ENCODE measurements at regions not wholly inside any gene's neighbourhood (a gene's known extent, or its start where the extent isn't known, plus 50 kb on each side); places are given as distances from the start of the nearest gene placed in this dataset.

GRCh38 chr5:164735334-164735733, 1229.9 kb downstream of the MAT2B start:
- no peak for DNase-seq (ENCODE audit: low read depth, low spot score)
- Histone ChIP-seq H3K36me3 (ENCODE audit: insufficient read depth, low read length) (no peaks in the 10 kb centered on the region), H3K9ac (ENCODE audit: insufficient read length) (no peak overlapping the region), H3K4me3 (no peak overlapping the region), H3K27ac (no peak overlapping the region), H3K9me3 (ENCODE audit: low read depth, low read length) (no peaks in the 10 kb centered on the region)
- TF ChIP-seq POLR2AphosphoS5 (IDR thresholded peaks at IDR 0.05; ENCODE audit: borderline replicate concordance, low read depth, low read length) (no peak), EZH2 (IDR thresholded peaks at IDR 0.05) (no peak), FOXP2 (optimal IDR thresholded peaks at IDR 0.05; ENCODE audit: control extremely low read depth, extremely low read length, insufficient read depth) (no peak)

GRCh38 chr5:164741376-164741775, 1236.0 kb downstream of the MAT2B start:
- Histone ChIP-seq H3K4me3 (no peak overlapping the region), H3K9me3 (ENCODE audit: low read depth, low read length) (no peaks in the 10 kb centered on the region)
- TF ChIP-seq POLR2AphosphoS5 (IDR thresholded peaks at IDR 0.05; ENCODE audit: borderline replicate concordance, low read depth, low read length) (no peak), EZH2 (IDR thresholded peaks at IDR 0.05) (no peak), FOXP2 (optimal IDR thresholded peaks at IDR 0.05; ENCODE audit: control extremely low read depth, extremely low read length, insufficient read depth) (no peak)

GRCh38 chr5:164742025-164742424, 1236.6 kb downstream of the MAT2B start:
- Histone ChIP-seq H3K4me3 (no peak overlapping the region), H3K9me3 (ENCODE audit: low read depth, low read length) (no peaks in the 10 kb centered on the region), H3K27ac (no peak overlapping the region), H3K9ac (ENCODE audit: insufficient read length) (no peak overlapping the region), H3K36me3 (ENCODE audit: insufficient read depth, low read length) (no peaks in the 10 kb centered on the region)
- TF ChIP-seq POLR2AphosphoS5 (IDR thresholded peaks at IDR 0.05; ENCODE audit: borderline replicate concordance, low read depth, low read length) = no peak
- no peak for TF ChIP-seq EZH2 (IDR thresholded peaks at IDR 0.05)
- no peak for TF ChIP-seq FOXP2 (optimal IDR thresholded peaks at IDR 0.05; ENCODE audit: control extremely low read depth, extremely low read length, insufficient read depth)
- no peak for DNase-seq (ENCODE audit: low read depth, low spot score)

More at GRCh38 chr5:164741376-164741775, 1236.0 kb downstream of the MAT2B start:
- no peak for DNase-seq (ENCODE audit: low read depth, low spot score)
- Histone ChIP-seq H3K9ac (ENCODE audit: insufficient read length) (no peak overlapping the region), H3K36me3 (ENCODE audit: insufficient read depth, low read length) (no peaks in the 10 kb centered on the region), H3K27ac (no peak overlapping the region)

- no peak for DNase-seq (ENCODE audit: low read depth, low spot score)
- no peak overlapping the region for H3K27ac ChIP-seq
- H3K4me3 ChIP-seq = no peak overlapping the region
- H3K9me3 ChIP-seq (ENCODE audit: low read depth, low read length) = no peaks in the 10 kb centered on the region
- no peaks in the 10 kb centered on the region for H3K36me3 ChIP-seq (ENCODE audit: insufficient read depth, low read length)
- TF ChIP-seq POLR2AphosphoS5 (IDR thresholded peaks at IDR 0.05; ENCODE audit: borderline replicate concordance, low read depth, low read length) (no peak), FOXP2 (optimal IDR thresholded peaks at IDR 0.05; ENCODE audit: control extremely low read depth, extremely low read length, insufficient read depth) (no peak), EZH2 (IDR thresholded peaks at IDR 0.05) (no peak)
- no peak overlapping the region for H3K9ac ChIP-seq (ENCODE audit: insufficient read length)
These were observed 1241.3 kb downstream of the MAT2B start for GRCh38 chr5:164746723-164747122.

- no peak overlapping the region for H3K9ac ChIP-seq (ENCODE audit: insufficient read length)
- H3K4me3 ChIP-seq = no peak overlapping the region
- TF ChIP-seq FOXP2 (optimal IDR thresholded peaks at IDR 0.05; ENCODE audit: control extremely low read depth, extremely low read length, insufficient read depth) (no peak), POLR2AphosphoS5 (IDR thresholded peaks at IDR 0.05; ENCODE audit: borderline replicate concordance, low read depth, low read length) (no peak)
- H3K27ac ChIP-seq = no peak overlapping the region
- no peaks in the 10 kb centered on the region for H3K36me3 ChIP-seq (ENCODE audit: insufficient read depth, low read length)
- H3K9me3 ChIP-seq (ENCODE audit: low read depth, low read length) = no peaks in the 10 kb centered on the region
- no peak for DNase-seq (ENCODE audit: low read depth, low spot score)
These were observed 1242.0 kb downstream of the MAT2B start for GRCh38 chr5:164747371-164747770.

GRCh38 chr5:164748861-164749260, 1243.4 kb downstream of the MAT2B start:
- H3K27ac ChIP-seq = no peak overlapping the region

GRCh38 chr5:164753434-164753833, 1248.0 kb downstream of the MAT2B start:
- Histone ChIP-seq H3K36me3 (ENCODE audit: insufficient read depth, low read length) (no peaks in the 10 kb centered on the region), H3K4me3 (no peak overlapping the region), H3K9ac (ENCODE audit: insufficient read length) (no peak overlapping the region), H3K9me3 (ENCODE audit: low read depth, low read length) (no peaks in the 10 kb centered on the region), H3K27ac (no peak overlapping the region)
- DNase-seq (ENCODE audit: low read depth, low spot score) = no peak
- TF ChIP-seq FOXP2 (optimal IDR thresholded peaks at IDR 0.05; ENCODE audit: control extremely low read depth, extremely low read length, insufficient read depth) (no peak), POLR2AphosphoS5 (IDR thresholded peaks at IDR 0.05; ENCODE audit: borderline replicate concordance, low read depth, low read length) (no peak), EZH2 (IDR thresholded peaks at IDR 0.05) (no peak)

More at GRCh38 chr5:164748861-164749260, 1243.4 kb downstream of the MAT2B start:
- Histone ChIP-seq H3K36me3 (ENCODE audit: insufficient read depth, low read length) (no peaks in the 10 kb centered on the region), H3K4me3 (no peak overlapping the region), H3K9me3 (ENCODE audit: low read depth, low read length) (no peaks in the 10 kb centered on the region), H3K9ac (ENCODE audit: insufficient read length) (no peak overlapping the region)
- TF ChIP-seq FOXP2 (optimal IDR thresholded peaks at IDR 0.05; ENCODE audit: control extremely low read depth, extremely low read length, insufficient read depth) (no peak), POLR2AphosphoS5 (IDR thresholded peaks at IDR 0.05; ENCODE audit: borderline replicate concordance, low read depth, low read length) (no peak), EZH2 (IDR thresholded peaks at IDR 0.05) (no peak)
- DNase-seq (ENCODE audit: low read depth, low spot score) = no peak

- no peaks in the 10 kb centered on the region for H3K36me3 ChIP-seq (ENCODE audit: insufficient read depth, low read length)
- no peaks in the 10 kb centered on the region for H3K9me3 ChIP-seq (ENCODE audit: low read depth, low read length)
- H3K27ac ChIP-seq = no peak overlapping the region
- no peak for DNase-seq (ENCODE audit: low read depth, low spot score)
- H3K9ac ChIP-seq (ENCODE audit: insufficient read length) = no peak overlapping the region
- H3K4me3 ChIP-seq = no peak overlapping the region
- no peak for TF ChIP-seq FOXP2 (optimal IDR thresholded peaks at IDR 0.05; ENCODE audit: control extremely low read depth, extremely low read length, insufficient read depth)
- TF ChIP-seq EZH2 (IDR thresholded peaks at IDR 0.05) = no peak
- TF ChIP-seq POLR2AphosphoS5 (IDR thresholded peaks at IDR 0.05; ENCODE audit: borderline replicate concordance, low read depth, low read length) = no peak
These were observed 1257.8 kb downstream of the MAT2B start for GRCh38 chr5:164763206-164763605.

GRCh38 chr5:164772122-164772521, 1266.7 kb downstream of the MAT2B start:
- no peak overlapping the region for H3K4me3 ChIP-seq
- H3K27ac ChIP-seq = no peak overlapping the region
- no peak overlapping the region for H3K9ac ChIP-seq (ENCODE audit: insufficient read length)
- H3K36me3 ChIP-seq (ENCODE audit: insufficient read depth, low read length) = no peaks in the 10 kb centered on the region
- TF ChIP-seq EZH2 (IDR thresholded peaks at IDR 0.05) = no peak
- no peak for TF ChIP-seq FOXP2 (optimal IDR thresholded peaks at IDR 0.05; ENCODE audit: control extremely low read depth, extremely low read length, insufficient read depth)
- TF ChIP-seq POLR2AphosphoS5 (IDR thresholded peaks at IDR 0.05; ENCODE audit: borderline replicate concordance, low read depth, low read length) = no peak
- no peak for DNase-seq (ENCODE audit: low read depth, low spot score)
- H3K9me3 ChIP-seq (ENCODE audit: low read depth, low read length) = no peaks in the 10 kb centered on the region
